HG02678 (cell line): ENCODE measurements at regions not wholly inside any gene's neighbourhood (a gene's known extent, or its start where the extent isn't known, plus 50 kb on each side); places are given as distances from the start of the nearest gene placed in this dataset.

ENCODE experiments used
- ATAC-seq: cut with Tn5 transposase; IDR thresholded peaks from one replicate; pipeline ENCODE4 v1.9.1; 2021; ENCODE audit warnings: mild to moderate bottlenecking, moderate library complexity; ENCODE audit not compliant: unreplicated experiment

- ATAC-seq = no peak
Measured at GRCh38 chr18:68035774-68036522, 519.4 kb upstream of the DSEL start.

GRCh38 chr18:68034296-68034695 lies 517.8 kb upstream of the DSEL start:
- no peak for ATAC-seq

- ATAC-seq = no peak
Measured at GRCh38 chr18:68033466-68033865, 516.9 kb upstream of the DSEL start.

- ATAC-seq = no peak
Measured at GRCh38 chr18:68024716-68025115, 508.2 kb upstream of the DSEL start.

GRCh38 chr18:68017385-68017784 lies 500.9 kb upstream of the DSEL start:
- ATAC-seq = no peak

- no peak for ATAC-seq
Measured at GRCh38 chr18:67997496-67997895, 481.0 kb upstream of the DSEL start.

GRCh38 chr18:67995769-67996168 lies 479.2 kb upstream of the DSEL start:
- ATAC-seq = no peak

GRCh38 chr18:67980241-67980640 lies 463.7 kb upstream of the DSEL start:
- no peak for ATAC-seq

GRCh38 chr18:67977067-67977616 lies 460.6 kb upstream of the DSEL start:
- ATAC-seq = no peak

- no peak for ATAC-seq
Measured at GRCh38 chr18:67973916-67974315, 457.4 kb upstream of the DSEL start.

GRCh38 chr18:67969458-67969857 lies 452.9 kb upstream of the DSEL start:
- no peak for ATAC-seq

GRCh38 chr18:67966224-67966623 lies 449.7 kb upstream of the DSEL start:
- no peak for ATAC-seq

- ATAC-seq = no peak
Measured at GRCh38 chr18:67964462-67964861, 447.9 kb upstream of the DSEL start.

- ATAC-seq = no peak
Measured at GRCh38 chr18:67961701-67962440, 445.4 kb upstream of the DSEL start.

- ATAC-seq = no peak
Measured at GRCh38 chr18:67957684-67958083, 441.2 kb upstream of the DSEL start.

- ATAC-seq = no peak
Measured at GRCh38 chr18:67954594-67954993, 438.1 kb upstream of the DSEL start.

GRCh38 chr18:67951137-67951536 lies 434.6 kb upstream of the DSEL start:
- ATAC-seq = no peak

GRCh38 chr18:67938660-67939059 lies 422.1 kb upstream of the DSEL start:
- no peak for ATAC-seq

- no peak for ATAC-seq
Measured at GRCh38 chr18:67935638-67936037, 419.1 kb upstream of the DSEL start.

- no peak for ATAC-seq
Measured at GRCh38 chr18:67933271-67933670, 416.8 kb upstream of the DSEL start.

GRCh38 chr18:67932271-67932670 lies 415.8 kb upstream of the DSEL start:
- no peak for ATAC-seq
